ENCODE measurements at regions not wholly inside any gene's neighbourhood (a gene's known extent, or its start where the extent isn't known, plus 50 kb on each side); places are given as distances from the start of the nearest gene placed in this dataset.

GRCh38 chr21:27567381-27567780 lies 600.5 kb upstream of the ADAMTS5 start:
- Mint-ChIP-seq H3K4me1 (no peaks in the 10 kb centered on the region), H3K36me3 (ENCODE audit: low read depth) (no peaks in the 10 kb centered on the region), H3K27ac (no peak overlapping the region), H3K9me3 (no peaks in the 10 kb centered on the region), H3K4me3 (no peak overlapping the region), H3K27me3 (ENCODE audit: insufficient read depth, low read depth, poor library complexity) (peaks cover 2% of the 10 kb centered on the region)
- Histone ChIP-seq H3K79me2 (replicated peaks; ENCODE audit: insufficient read depth) (no peaks in the 10 kb centered on the region), H3K4me3 (no peak overlapping the region), H3K9me2 (ENCODE audit: insufficient read depth) (no peaks in the 10 kb centered on the region), H3K36me3 (ENCODE audit: insufficient read depth) (no peaks in the 10 kb centered on the region), H2AFZ (no peak overlapping the region), H4K20me1 (replicated peaks; ENCODE audit: insufficient read depth) (no peaks in the 10 kb centered on the region), H3K27me3 (ENCODE audit: insufficient read depth) (no peaks in the 10 kb centered on the region), H3K4me2 (no peak overlapping the region), H3F3A (replicated peaks; ENCODE audit: low read depth) (no peaks in the 10 kb centered on the region), H3K4me1 (ENCODE audit: insufficient read depth) (no peaks in the 10 kb centered on the region), H3K27ac (ENCODE audit: low read depth) (no peak overlapping the region)
- ATAC-seq (no peak), DNase-seq (ENCODE audit: low spot score) (no peak)
- TF ChIP-seq NANOG (IDR thresholded peaks at IDR 0.05; ENCODE audit: borderline replicate concordance) (no peak), CTCF (conservative IDR thresholded peaks at IDR 0.05; ENCODE audit: low read depth in 2 of 2) (no peak), JUNB (IDR thresholded peaks at IDR 0.05; ENCODE audit: unreplicated experiment) (no peak), ZNF331 (CRISPR knock-in tag; IDR thresholded peaks at IDR 0.05; ENCODE audit: low read depth) (no peak), REST (IDR thresholded peaks at IDR 0.05; ENCODE audit: unreplicated experiment) (no peak), ZNF114 (CRISPR knock-in tag; IDR thresholded peaks at IDR 0.05) (no peak), ETS1 (IDR thresholded peaks at IDR 0.05) (no peak), POLR2AphosphoS5 (IDR thresholded peaks at IDR 0.05; ENCODE audit: low read depth) (no peak), EZH2 (IDR thresholded peaks at IDR 0.05; ENCODE audit: low read depth, unreplicated experiment) (no peak), STAT1 (IDR thresholded peaks at IDR 0.05; ENCODE audit: unreplicated experiment) (no peak), EZH2phosphoT487 (IDR thresholded peaks at IDR 0.05; ENCODE audit: unreplicated experiment) (no peak), ZNF462 (CRISPR knock-in tag; IDR thresholded peaks at IDR 0.05) (no peak)

All from GM23338 (cell line).